SK-N-MC (cell line): ENCODE measurements at regions not wholly inside any gene's neighbourhood (a gene's known extent, or its start where the extent isn't known, plus 50 kb on each side); places are given as distances from the start of the nearest gene placed in this dataset.

Experiments
- EZH2 ChIP-seq: fragments of 200-600 bp; sonication (generic); IDR thresholded peaks from one replicate; pipeline ENCODE4 v1.6.1; 2017; ENCODE audit warnings: antibody characterized with exemption
- FOXP2 ChIP-seq: optimal IDR thresholded peaks from 2 replicates; pipeline ENCODE3; 2011; ENCODE audit warnings: mild to moderate bottlenecking, moderate library complexity; ENCODE audit not compliant: insufficient read depth; ENCODE audit errors: extremely low read length, control extremely low read depth
- POLR2AphosphoS5 ChIP-seq: IDR thresholded peaks from 2 replicates; pipeline ENCODE4 v1.6.1; 2012; ENCODE audit warnings: mild to moderate bottlenecking, low read depth, low read length, borderline replicate concordance

DNA sequence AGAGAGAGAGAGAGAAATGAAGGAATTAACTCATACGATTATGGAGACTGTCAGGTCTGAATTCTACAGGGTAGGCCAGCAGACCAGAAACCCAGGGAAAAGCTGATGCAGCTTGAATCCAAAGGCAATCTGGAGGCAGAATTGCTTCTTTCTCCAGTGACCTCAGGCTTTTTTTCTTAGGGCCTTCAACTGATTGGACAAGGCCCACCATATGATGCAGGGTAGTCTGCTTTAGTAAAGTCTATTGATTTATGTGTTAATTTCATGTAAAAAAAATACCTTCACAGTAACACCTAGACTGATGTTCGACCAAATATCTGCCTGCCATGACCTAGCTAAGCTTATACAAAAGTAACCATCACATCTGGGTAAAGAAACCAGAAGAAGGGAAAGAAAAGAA, 71.1 kb downstream of the MZT1 start:
- TF ChIP-seq POLR2AphosphoS5: no peak
- TF ChIP-seq EZH2: no peak
- TF ChIP-seq FOXP2: no peak
